OCI-LY1 (cell line): ENCODE measurements at regions not wholly inside any gene's neighbourhood (a gene's known extent, or its start where the extent isn't known, plus 50 kb on each side); places are given as distances from the start of the nearest gene placed in this dataset.

Experiments used
- H2AFZ ChIP-seq: fragments of 200-600 bp; sonication (generic), shearing (Covaris generic); 2 replicates; pipeline ENCODE4 v1.6.0; 2014; ENCODE audit warnings: antibody characterized with exemption, mild to moderate bottlenecking, low read length
- H3F3A ChIP-seq: fragments of 200-600 bp; sonication (generic), shearing (Covaris generic); 2 replicates; pipeline ENCODE4 v1.6.0; 2014; ENCODE audit warnings: mild to moderate bottlenecking, antibody characterized with exemption, low read length, moderate library complexity; ENCODE audit not compliant: insufficient read depth
- H3K27ac ChIP-seq: fragments of 200-600 bp; sonication (generic); 2 replicates; pipeline ENCODE4 v1.5.1; 2014; ENCODE audit warnings: low read length, mixed run types, mild to moderate bottlenecking, low read depth; ENCODE audit not compliant: poor library complexity, severe bottlenecking
- H3K27me3 ChIP-seq: fragments of 200-600 bp; sonication (generic); 2 replicates; pipeline ENCODE4 v1.6.0; 2014; ENCODE audit warnings: antibody characterized with exemption, mild to moderate bottlenecking, low read length, moderate library complexity; ENCODE audit not compliant: insufficient read depth
- H3K36me3 ChIP-seq: fragments of 200-600 bp; sonication (generic); 2 replicates; pipeline ENCODE4 v1.6.1; 2014; ENCODE audit warnings: mild to moderate bottlenecking, antibody characterized with exemption, low read length, moderate library complexity, mixed read lengths; ENCODE audit not compliant: insufficient read depth
- H3K4me1 ChIP-seq: fragments of 200-600 bp; sonication (generic); 2 replicates; pipeline ENCODE4 v1.5.1; 2014; ENCODE audit warnings: mild to moderate bottlenecking, low read length, moderate library complexity; ENCODE audit not compliant: insufficient read depth, severe bottlenecking
- H3K4me2 ChIP-seq: fragments of 200-600 bp; sonication (generic), shearing (Covaris generic); 2 replicates; pipeline ENCODE4 v1.6.1; 2014; ENCODE audit warnings: low read length
- H3K4me3 ChIP-seq: fragments of 200-600 bp; sonication (generic); 2 replicates; pipeline ENCODE4 v1.5.1; 2014; ENCODE audit warnings: low read length, low read depth, mild to moderate bottlenecking, mixed read lengths; ENCODE audit not compliant: poor library complexity, severe bottlenecking
- H3K79me2 ChIP-seq: fragments of 200-600 bp; shearing (Covaris generic); 2 replicates; pipeline ENCODE4 v1.6.1; 2016; ENCODE audit warnings: mixed run types, low read length, mixed read lengths; ENCODE audit not compliant: insufficient read depth
- H3K9ac ChIP-seq: fragments of 200-600 bp; sonication (generic), shearing (Covaris generic); 2 replicates; pipeline ENCODE4 v1.6.1; 2014; ENCODE audit warnings: mild to moderate bottlenecking, low read length, mixed read lengths
- H3K9me2 ChIP-seq: fragments of 200-600 bp; sonication (generic), shearing (Covaris generic); 2 replicates; pipeline ENCODE4 v1.6.1; 2014; ENCODE audit warnings: low read depth, mild to moderate bottlenecking, low read length, mixed read lengths
- H3K9me3 ChIP-seq: fragments of 200-600 bp; shearing (Covaris generic); 2 replicates; pipeline ENCODE4 v1.6.1; 2014; ENCODE audit warnings: low read length, mixed read lengths
- H4K20me1 ChIP-seq: fragments of 200-600 bp; sonication (generic), shearing (Covaris generic); 2 replicates; pipeline ENCODE4 v1.6.0; 2016; ENCODE audit warnings: mild to moderate bottlenecking, low read length; ENCODE audit not compliant: insufficient read depth
- EZH2 ChIP-seq: fragments of 200-600 bp; sonication (generic), shearing (Covaris generic); IDR thresholded peaks from 2 replicates; pipeline ENCODE4 v1.8.0; 2017; ENCODE audit warnings: borderline replicate concordance, mixed run types, mild to moderate bottlenecking, antibody characterized with exemption, low read length, moderate library complexity, mixed read lengths
- TF ChIP-seq, protein P1 (sequence below): fragments of 200-600 bp; sonication (generic), shearing (Covaris generic); IDR thresholded peaks from 2 replicates; pipeline ENCODE4 v1.5.1; 2017; ENCODE audit warnings: mild to moderate bottlenecking, antibody characterized with exemption, low read length, moderate library complexity, mixed read lengths

DNA sequence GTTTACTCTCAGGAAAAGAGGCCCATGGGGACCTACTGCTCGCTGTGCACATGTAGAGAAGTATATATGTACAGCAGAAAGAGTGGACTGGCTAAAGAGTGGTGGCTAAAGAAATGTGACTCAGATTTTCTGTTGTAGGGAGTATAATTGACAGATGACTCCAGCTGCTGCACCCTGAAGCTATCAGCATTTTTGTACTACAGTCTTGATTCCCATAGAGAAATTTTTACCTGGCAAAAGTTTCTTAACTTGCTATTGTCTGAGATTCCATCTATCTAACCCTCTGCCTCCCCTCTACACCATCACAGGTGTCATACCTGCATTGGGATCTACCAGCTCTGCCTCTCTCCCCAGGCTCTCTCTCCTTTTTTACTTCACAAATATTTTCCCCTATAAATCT is 296.0 kb upstream of the KYNU start:
- no peaks in the 10 kb centered on the region for H3K36me3 ChIP-seq
- H3K9me2 ChIP-seq, result no peaks in the 10 kb centered on the region
- no peak overlapping the region for H2AFZ ChIP-seq
- no peak overlapping the region for H3K4me3 ChIP-seq
- no peak overlapping the region for H3K27ac ChIP-seq
- no peaks in the 10 kb centered on the region for H3K79me2 ChIP-seq
- peaks cover 12% of the 10 kb centered on the region for H3K4me1 ChIP-seq
- TF ChIP-seq EZH2, result no peak
- TF ChIP-seq, protein P1, sequence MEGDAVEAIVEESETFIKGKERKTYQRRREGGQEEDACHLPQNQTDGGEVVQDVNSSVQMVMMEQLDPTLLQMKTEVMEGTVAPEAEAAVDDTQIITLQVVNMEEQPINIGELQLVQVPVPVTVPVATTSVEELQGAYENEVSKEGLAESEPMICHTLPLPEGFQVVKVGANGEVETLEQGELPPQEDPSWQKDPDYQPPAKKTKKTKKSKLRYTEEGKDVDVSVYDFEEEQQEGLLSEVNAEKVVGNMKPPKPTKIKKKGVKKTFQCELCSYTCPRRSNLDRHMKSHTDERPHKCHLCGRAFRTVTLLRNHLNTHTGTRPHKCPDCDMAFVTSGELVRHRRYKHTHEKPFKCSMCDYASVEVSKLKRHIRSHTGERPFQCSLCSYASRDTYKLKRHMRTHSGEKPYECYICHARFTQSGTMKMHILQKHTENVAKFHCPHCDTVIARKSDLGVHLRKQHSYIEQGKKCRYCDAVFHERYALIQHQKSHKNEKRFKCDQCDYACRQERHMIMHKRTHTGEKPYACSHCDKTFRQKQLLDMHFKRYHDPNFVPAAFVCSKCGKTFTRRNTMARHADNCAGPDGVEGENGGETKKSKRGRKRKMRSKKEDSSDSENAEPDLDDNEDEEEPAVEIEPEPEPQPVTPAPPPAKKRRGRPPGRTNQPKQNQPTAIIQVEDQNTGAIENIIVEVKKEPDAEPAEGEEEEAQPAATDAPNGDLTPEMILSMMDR, result no peak
- no peaks in the 10 kb centered on the region for H4K20me1 ChIP-seq
- H3K4me2 ChIP-seq, result no peak overlapping the region
- H3K9me3 ChIP-seq, result no peaks in the 10 kb centered on the region; the same call in 1 of the 2 replicates
- H3K9ac ChIP-seq, result no peak overlapping the region
- no peaks in the 10 kb centered on the region for H3K27me3 ChIP-seq
- no peaks in the 10 kb centered on the region for H3F3A ChIP-seq

DNA sequence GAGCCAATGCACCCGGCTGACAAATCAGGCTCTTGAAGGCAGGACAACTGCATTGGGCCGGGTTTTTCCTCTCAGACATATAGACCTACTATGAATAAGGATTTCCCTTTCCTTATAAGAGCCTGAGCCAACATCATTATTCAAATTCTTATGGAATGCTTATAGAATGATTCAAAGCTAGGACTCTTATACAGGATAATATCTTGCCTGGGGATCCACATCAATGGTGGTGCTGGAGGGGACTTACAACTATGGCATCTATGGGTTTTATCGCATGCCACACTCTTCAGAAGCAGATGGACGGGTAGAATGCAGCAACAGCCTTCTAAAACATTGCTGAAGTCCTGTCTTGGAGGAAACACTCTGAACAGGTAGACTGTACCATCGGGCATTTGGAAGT is 296.8 kb upstream of the KYNU start:
- Histone ChIP-seq H2AFZ (no peak overlapping the region), H3K27me3 (no peaks in the 10 kb centered on the region), H3F3A (no peaks in the 10 kb centered on the region), H3K9ac (no peak overlapping the region), H3K9me2 (no peaks in the 10 kb centered on the region), H3K4me2 (no peak overlapping the region), H3K79me2 (no peaks in the 10 kb centered on the region), H3K4me3 (no peak overlapping the region), H3K36me3 (no peaks in the 10 kb centered on the region), H3K9me3 (no peaks in the 10 kb centered on the region; the same call in 1 of the 2 replicates), H3K4me1 (peaks cover 4% of the 10 kb centered on the region), H3K27ac (no peak overlapping the region), H4K20me1 (no peaks in the 10 kb centered on the region)
- TF ChIP-seq, protein P1, result no peak
- no peak for TF ChIP-seq EZH2

DNA sequence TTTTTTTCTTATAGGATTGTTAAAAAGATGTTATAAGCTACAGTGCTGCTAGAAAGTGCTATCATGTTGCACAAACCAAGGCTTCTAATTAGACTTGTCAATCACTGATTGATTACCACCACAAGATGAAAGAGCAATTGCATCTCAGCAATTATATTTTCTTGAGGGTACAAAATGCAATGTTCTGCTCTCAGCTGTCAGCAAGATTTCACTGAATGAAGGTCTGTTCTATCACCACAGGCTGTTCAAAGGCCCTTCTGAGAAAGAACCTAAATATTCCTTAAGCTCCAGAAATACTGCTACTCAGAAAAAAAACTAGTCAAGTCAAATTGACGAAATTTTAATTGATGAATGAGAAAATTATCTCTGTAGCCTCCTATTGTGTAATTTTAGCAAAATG is 301.9 kb upstream of the KYNU start:
- H3F3A ChIP-seq, result no peaks in the 10 kb centered on the region
- H3K4me3 ChIP-seq, result no peak overlapping the region
- H4K20me1 ChIP-seq, result no peaks in the 10 kb centered on the region
- TF ChIP-seq EZH2, result no peak
- TF ChIP-seq, protein P1, result no peak
- H3K4me1 ChIP-seq, result no peaks in the 10 kb centered on the region
- no peak overlapping the region for H3K27ac ChIP-seq
- no peaks in the 10 kb centered on the region for H3K9me3 ChIP-seq
- no peaks in the 10 kb centered on the region for H3K79me2 ChIP-seq
- H2AFZ ChIP-seq, result no peak overlapping the region
- no peaks in the 10 kb centered on the region for H3K27me3 ChIP-seq
- no peak overlapping the region for H3K4me2 ChIP-seq
- H3K9me2 ChIP-seq, result no peaks in the 10 kb centered on the region
- H3K36me3 ChIP-seq, result no peaks in the 10 kb centered on the region
- no peak overlapping the region for H3K9ac ChIP-seq
